Panc1 (cell line): ENCODE measurements at regions not wholly inside any gene's neighbourhood (a gene's known extent, or its start where the extent isn't known, plus 50 kb on each side); places are given as distances from the start of the nearest gene placed in this dataset.

ENCODE experiments used
- ATAC-seq: fragments of 200-7000 bp; cut with Tn5 transposase; 2 replicates; pipeline ENCODE4 v1.9.1; 2020; ENCODE audit warnings: mild to moderate bottlenecking, moderate library complexity
- BruUV-seq: library from RNA; stranded (reverse); fragments of 400-500 nt; replicated peaks from 2 replicates; lab custom pipeline; 2021; lab: Mats Ljungman, UMichigan
- CTCF ChIA-PET: fragments of 300-600 bp; sonication (Branson Sonifier 250); formaldehyde crosslinking; loops from one replicate; lab custom pipeline; 2022; ENCODE audit warnings: antibody characterized with exemption; lab: Charles Lee
- POLR2A ChIA-PET: fragments of 300-600 bp; sonication (Branson Sonifier 250); formaldehyde crosslinking; loops from one replicate; lab custom pipeline; 2022; ENCODE audit warnings: antibody characterized with exemption; lab: Charles Lee
- DNase-seq: peaks from one replicate; pipeline ENCODE4 v3.0.0-alpha.2; 2010; ENCODE audit warnings: low read depth, low spot score
- H3K27ac ChIP-seq: 2 replicates; pipeline ENCODE4 v1.5.1; 2011; ENCODE audit warnings: mild to moderate bottlenecking, low read length, inconsistent platforms
- H3K27me3 ChIP-seq: fragments of 200-500 bp; sonication (Bioruptor generic); 2 replicates; pipeline ENCODE4 v1.6.0; 2014; ENCODE audit warnings: low read length, inconsistent platforms; ENCODE audit not compliant: control insufficient read depth, insufficient read depth
- H3K36me3 ChIP-seq: fragments of 200-500 bp; sonication (Bioruptor generic); 2 replicates; pipeline ENCODE4 v1.5.1; 2014; ENCODE audit warnings: inconsistent platforms, mild to moderate bottlenecking, low read length, moderate library complexity; ENCODE audit not compliant: control insufficient read depth, insufficient read depth
- H3K4me1 ChIP-seq: 2 replicates; pipeline ENCODE4 v1.5.1; 2011; ENCODE audit warnings: inconsistent platforms, mild to moderate bottlenecking, low read length, moderate library complexity; ENCODE audit not compliant: control insufficient read depth, insufficient read depth
- H3K4me3 ChIP-seq, 2 experiments: 2 replicates each; pipeline ENCODE4 v1.5.1; 2011 to 2012; ENCODE audit warnings: low read depth in 2 of 2, low read length in 2 of 2, mild to moderate bottlenecking in 2 of 2, inconsistent platforms in 1 of 2, moderate library complexity in 1 of 2
- H3K9me3 ChIP-seq: fragments of 200-500 bp; sonication (Bioruptor generic); 2 replicates; pipeline ENCODE4 v1.5.1; 2014; ENCODE audit warnings: low read depth, mild to moderate bottlenecking, inconsistent platforms, low read length, moderate library complexity; ENCODE audit not compliant: control insufficient read depth, insufficient read depth
- CTCF ChIP-seq: fragments of 450-650 bp; IDR thresholded peaks from 2 replicates; pipeline ENCODE4 v1.5.1; 2017; ENCODE audit warnings: mild to moderate bottlenecking
- POLR2AphosphoS5 ChIP-seq: IDR thresholded peaks from 2 replicates; pipeline ENCODE4 v1.6.1; 2012; ENCODE audit warnings: mild to moderate bottlenecking, low read depth, low read length, moderate library complexity
- REST ChIP-seq, 2 experiments: IDR thresholded peaks; 2 replicates each; pipeline ENCODE4 v1.6.1; 2011 to 2012; ENCODE audit warnings: low read depth in 2 of 2, control low read depth in 1 of 2, low read length in 1 of 2, mild to moderate bottlenecking in 1 of 2, moderate library complexity in 1 of 2; ENCODE audit not compliant: insufficient read depth in 1 of 2
- SIN3A ChIP-seq: IDR thresholded peaks from 2 replicates; pipeline ENCODE4 v1.6.1; 2012; ENCODE audit warnings: low read depth, mild to moderate bottlenecking, low read length, moderate library complexity, borderline replicate concordance; ENCODE audit not compliant: insufficient read depth
- TCF7L2 ChIP-seq: IDR thresholded peaks from 2 replicates; pipeline ENCODE4 v1.6.1; 2011; ENCODE audit warnings: mild to moderate bottlenecking, low read depth, low read length, inconsistent platforms
- in situ Hi-C: cut with HindIII; loops from 2 replicates; pipeline ENCODE4 v1.10.0; 2016; ENCODE audit warnings: low sequenced_read_pairs, low pct_unique_long_range_greater_than_20kb
- intact Hi-C: fragments of 100-400 bp; cut with micrococcal nuclease; formaldehyde crosslinking; loops from one replicate; pipeline ENCODE4 v1.10.0; 2022; ENCODE audit not compliant: unreplicated experiment

- ATAC-seq (no peak), DNase-seq (no peak)
- no peak overlapping the region for H3K27ac ChIP-seq
- in situ Hi-C loops (no loop called here), intact Hi-C loops (no loop called here)
- H3K4me1 ChIP-seq: no peaks in the 10 kb centered on the region
- no TSS peak for BruUV-seq
- H3K36me3 ChIP-seq: no peaks in the 10 kb centered on the region
- no peak overlapping the region for H3K4me3 ChIP-seq
- H3K27me3 ChIP-seq: no peaks in the 10 kb centered on the region
- no peaks in the 10 kb centered on the region for H3K9me3 ChIP-seq
- ChIA-PET CTCF (no interaction called here), POLR2A (no interaction called here)
- no peak for TF ChIP-seq CTCF
- no peak for TF ChIP-seq TCF7L2
- TF ChIP-seq REST (IDR thresholded peaks at IDR 0.05; ENCODE audit: insufficient read depth in 1 of 2, low read depth in 2 of 2, low read length in 1 of 2): no peak
- TF ChIP-seq SIN3A: no peak
- TF ChIP-seq POLR2AphosphoS5: no peak
These were observed 116.8 kb upstream of the INHBA start for GRCh38 chr7:41819645-41820044.

GRCh38 chr7:41818765-41819398, 116.0 kb upstream of the INHBA start:
- no peak overlapping the region for H3K27ac ChIP-seq
- intact Hi-C loops: no loop called here
- no peak for ATAC-seq
- no peaks in the 10 kb centered on the region for H3K27me3 ChIP-seq
- no peaks in the 10 kb centered on the region for H3K36me3 ChIP-seq
- TF ChIP-seq REST (IDR thresholded peaks at IDR 0.05; ENCODE audit: insufficient read depth in 1 of 2, low read depth in 2 of 2, low read length in 1 of 2): no peak
- TF ChIP-seq TCF7L2: no peak
- TF ChIP-seq SIN3A: no peak
- no peak for TF ChIP-seq CTCF
- TF ChIP-seq POLR2AphosphoS5: no peak
- BruUV-seq: no TSS peak
- DNase-seq: no peak
- in situ Hi-C loops: no loop called here
- no peaks in the 10 kb centered on the region for H3K4me1 ChIP-seq
- H3K9me3 ChIP-seq: no peaks in the 10 kb centered on the region
- H3K4me3 ChIP-seq: no peak overlapping the region
- ChIA-PET POLR2A (no interaction called here), CTCF (no interaction called here)
